NCI-H128 (cell line): ENCODE measurements at regions not wholly inside any gene's neighbourhood (a gene's known extent, or its start where the extent isn't known, plus 50 kb on each side); places are given as distances from the start of the nearest gene placed in this dataset.
A peak's percentile ranks its signal among the peaks of the same experiment; 100 is the strongest.
"Not testable (repeated sequence)": the region's sequence is repeated elsewhere in the genome, so short reads cannot be mapped to it uniquely, and the experiment has no call there.

Experiments
- DNase-seq: peaks from one replicate; lab custom pipeline; 2025; ENCODE audit not compliant: unreplicated experiment; lab: John Stamatoyannopoulos, UW

DNA sequence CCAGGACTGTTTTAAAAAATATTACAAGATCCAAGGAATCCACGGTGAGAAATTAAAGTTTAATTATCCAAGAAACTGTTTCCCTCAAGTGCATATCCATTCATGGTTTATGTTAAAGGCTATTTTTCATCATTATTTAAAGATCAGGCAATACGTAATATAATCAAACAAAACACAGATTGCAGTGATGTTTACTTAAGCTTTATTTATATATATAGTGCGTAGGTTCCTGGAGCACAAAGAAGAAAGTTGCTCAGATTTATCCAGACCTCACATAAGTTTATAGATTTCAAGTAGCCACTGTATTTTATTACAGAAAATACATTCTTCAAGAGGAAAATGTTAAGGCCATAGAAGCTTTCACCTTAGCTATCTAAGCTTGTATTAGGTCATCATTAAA is 210.0 kb upstream of the KLF14 start:
- peak; percentile 4 for DNase-seq

- DNase-seq = no peak
Observed at GRCh38 chr7:130944997-130945396, 211.0 kb upstream of the KLF14 start.

DNA sequence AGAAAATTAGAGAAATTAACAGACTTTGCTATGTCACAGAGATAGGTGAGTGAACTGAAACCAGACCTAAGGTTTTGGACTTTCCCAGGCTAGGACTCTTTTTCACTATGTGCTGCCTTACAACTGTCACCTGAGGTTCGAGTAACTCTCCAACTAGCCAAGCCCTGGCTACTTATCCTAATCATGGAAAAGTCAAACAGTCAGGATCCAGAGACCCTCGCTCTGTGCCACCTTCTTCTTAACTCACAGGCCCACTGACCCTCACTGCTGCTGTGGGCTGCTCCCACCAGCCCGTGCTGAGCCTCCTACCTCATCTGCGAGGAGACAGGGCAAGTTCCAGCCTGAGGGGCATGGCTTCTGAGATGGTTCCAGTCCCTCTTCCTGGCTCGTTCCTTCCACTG is 211.4 kb upstream of the KLF14 start:
- no peak for DNase-seq

GRCh38 chr7:130946114-130946513 is 212.1 kb upstream of the KLF14 start:
- DNase-seq = no peak

DNA sequence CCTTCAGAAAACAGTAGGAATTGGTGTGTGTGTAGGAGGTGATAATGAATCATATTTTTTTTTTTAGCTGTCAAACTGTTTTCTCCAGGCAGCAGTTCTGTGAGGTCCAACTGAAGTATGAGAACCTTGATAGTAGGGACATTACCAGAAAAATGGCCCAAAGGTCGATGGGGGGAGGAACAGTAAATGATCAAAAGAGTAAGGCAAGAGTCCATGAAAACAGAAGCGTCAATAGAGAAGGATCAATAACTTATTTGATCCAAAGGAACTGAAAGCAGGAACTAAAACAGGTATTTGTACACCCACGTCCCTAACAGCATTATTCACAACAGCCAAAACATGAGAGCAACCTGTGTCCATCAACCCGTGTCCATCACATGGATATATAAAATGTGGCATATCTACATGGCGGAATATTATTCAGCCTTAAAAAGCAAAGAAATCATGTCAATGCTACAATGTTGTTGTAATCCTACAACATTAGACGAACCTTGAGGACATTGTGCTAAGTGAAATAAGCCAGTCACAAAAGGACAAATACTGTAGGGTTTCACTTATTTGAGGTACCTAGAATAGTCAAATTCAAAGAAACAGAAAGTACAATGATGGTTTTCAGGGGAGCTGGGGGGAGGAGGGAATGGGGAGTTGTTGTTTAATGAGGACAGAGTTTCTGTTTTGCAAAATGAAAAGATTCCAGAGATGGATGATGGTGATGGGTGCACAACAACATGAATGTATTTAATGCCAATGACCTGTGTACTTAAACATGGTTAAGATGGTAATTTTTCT is 214.0 kb upstream of the KLF14 start:
- no peak for DNase-seq

- no peak for DNase-seq
Observed at GRCh38 chr7:130948822-130949221, 214.8 kb upstream of the KLF14 start.

DNA sequence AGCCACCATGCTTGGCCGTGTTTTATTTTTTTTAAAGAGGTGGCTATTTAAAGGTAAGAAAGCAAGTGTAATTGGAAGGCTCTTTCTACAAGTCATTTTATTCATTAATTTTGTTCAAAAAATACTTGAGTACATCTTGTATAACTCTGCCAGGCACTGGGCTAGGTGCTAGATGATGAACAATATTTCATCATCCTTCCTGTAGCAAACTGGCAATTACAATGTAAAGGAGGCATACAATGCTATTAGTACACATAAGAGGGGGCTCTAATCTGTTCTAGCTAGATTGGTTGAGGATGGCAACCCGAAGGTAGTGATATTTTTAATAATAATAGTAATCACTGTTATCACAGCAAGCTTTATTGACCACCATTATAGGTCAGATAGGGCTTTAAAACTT is 215.5 kb upstream of the KLF14 start:
- no peak for DNase-seq

DNA sequence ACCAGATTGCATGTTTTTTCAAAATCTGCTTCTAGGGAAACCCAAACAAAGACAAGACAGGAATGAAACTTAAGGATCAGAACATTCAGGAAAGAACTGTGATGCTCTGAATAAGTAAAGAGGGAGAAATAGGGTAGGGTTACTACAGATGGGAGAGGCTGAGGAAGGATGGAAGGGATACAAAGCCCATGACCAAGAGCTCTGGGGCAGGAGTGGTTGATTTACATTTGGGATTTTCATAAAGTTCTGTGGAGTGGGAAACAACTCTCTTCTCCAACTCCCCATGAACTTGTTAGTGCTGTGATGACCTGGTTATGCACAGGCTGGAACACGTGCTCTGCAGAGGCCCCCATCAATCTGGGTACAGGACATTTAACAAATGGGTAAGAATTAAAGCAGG is 216.0 kb upstream of the KLF14 start:
- DNase-seq = no peak

GRCh38 chr7:130950741-130951140 is 216.7 kb upstream of the KLF14 start:
- DNase-seq = no peak

- DNase-seq = no peak
Observed at GRCh38 chr7:130951303-130951975, 217.4 kb upstream of the KLF14 start.

DNA sequence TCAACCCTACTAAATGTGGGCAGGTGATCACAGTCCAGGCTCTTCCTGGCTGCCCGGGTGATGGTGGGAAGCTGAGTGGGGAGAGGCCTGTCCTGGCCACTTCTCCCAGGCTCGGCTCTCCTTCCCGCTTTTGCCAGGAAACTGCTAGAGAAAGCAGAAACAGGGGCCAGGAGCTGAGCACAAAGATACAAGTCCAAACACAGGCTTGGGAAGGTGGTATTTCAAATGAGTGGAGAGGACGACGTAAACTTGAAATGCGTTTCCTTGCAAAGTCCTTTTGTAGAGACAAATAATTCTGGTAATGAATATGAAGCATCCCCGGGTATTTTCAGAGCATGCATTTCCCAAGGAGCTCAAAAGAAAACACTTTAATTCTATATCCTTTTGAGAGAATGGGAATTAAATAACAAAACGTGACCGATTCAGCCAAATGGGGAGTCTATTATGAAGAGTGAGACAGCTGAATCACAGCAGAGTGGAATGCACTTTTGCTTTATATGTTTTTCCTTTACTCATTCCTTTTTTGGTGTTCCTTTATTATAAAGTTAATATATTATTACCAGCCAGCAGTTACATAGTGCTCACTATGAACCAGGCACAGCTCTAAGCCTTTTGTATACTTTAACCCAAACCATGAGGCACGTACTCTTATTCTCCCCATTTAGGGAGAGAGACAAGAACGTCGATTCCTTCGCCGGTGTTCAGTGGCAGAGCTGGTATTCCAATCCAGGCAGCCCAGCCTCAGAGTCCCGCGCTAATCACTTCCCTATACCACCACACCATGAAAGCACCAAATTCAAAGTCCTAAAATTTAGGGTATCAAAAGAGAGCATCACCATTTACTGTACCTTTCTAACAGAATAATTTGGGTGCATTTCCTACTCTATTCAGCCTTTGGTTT is 218.2 kb upstream of the KLF14 start:
- no peak for DNase-seq

DNA sequence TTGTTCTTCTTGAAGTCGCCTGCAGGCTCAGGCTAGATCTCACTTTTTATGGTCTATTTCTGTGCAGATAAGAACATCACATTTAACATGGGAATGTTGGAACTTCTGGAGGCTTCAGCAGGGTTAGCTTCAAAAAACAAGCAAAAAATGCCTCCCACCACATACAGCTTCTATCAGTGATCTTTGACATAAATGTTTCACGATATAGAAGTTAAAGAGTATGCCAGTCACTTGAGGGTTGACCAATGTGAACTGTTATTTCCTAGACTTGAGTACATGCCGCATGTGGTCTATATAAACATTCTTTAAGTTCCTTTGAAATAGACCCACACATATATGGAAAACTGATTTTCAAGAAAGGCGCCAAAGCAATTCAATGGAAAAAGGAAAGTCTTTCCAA is 219.2 kb upstream of the KLF14 start:
- DNase-seq = no peak

- no peak for DNase-seq
Observed at GRCh38 chr7:130954918-130955564, 221.0 kb upstream of the KLF14 start.

GRCh38 chr7:130955565-130955919 is 221.5 kb upstream of the KLF14 start:
- no peak for DNase-seq

DNA sequence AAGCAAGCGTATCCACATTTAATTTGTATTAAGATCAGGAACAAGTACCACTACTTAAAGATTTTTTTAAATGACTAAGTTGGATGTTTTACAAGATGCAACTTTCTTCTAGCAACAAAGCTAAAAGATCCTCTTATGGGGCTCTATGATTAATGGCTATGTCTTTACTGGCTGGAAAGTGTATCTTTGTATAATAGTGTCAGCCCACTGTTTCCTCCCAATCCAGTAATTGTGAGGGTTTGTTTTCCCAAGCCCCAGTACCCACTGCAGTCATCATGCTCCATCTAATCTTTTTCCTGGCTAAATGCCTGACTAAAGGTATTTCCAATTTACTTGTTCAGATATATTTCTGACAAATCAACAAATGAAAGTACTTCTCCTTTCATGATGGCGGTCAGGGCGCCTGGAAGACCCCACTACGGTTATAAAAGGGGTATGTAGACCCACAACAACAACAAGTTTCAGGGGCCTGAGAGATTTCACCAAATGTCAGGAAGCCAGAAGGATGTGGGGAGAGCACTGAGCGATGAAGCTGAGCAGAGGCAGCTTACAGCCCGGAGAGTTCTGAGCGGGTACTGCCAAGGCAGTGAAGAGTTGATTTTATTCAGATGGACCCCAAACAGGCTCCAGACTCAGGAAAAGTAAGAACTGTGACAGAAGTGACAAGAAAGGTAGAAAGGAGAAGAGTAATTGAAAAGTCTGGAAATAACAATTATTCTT is 222.6 kb upstream of the KLF14 start:
- DNase-seq = no peak

- DNase-seq = no peak
Observed at GRCh38 chr7:130957137-130957513, 223.1 kb upstream of the KLF14 start.

DNA sequence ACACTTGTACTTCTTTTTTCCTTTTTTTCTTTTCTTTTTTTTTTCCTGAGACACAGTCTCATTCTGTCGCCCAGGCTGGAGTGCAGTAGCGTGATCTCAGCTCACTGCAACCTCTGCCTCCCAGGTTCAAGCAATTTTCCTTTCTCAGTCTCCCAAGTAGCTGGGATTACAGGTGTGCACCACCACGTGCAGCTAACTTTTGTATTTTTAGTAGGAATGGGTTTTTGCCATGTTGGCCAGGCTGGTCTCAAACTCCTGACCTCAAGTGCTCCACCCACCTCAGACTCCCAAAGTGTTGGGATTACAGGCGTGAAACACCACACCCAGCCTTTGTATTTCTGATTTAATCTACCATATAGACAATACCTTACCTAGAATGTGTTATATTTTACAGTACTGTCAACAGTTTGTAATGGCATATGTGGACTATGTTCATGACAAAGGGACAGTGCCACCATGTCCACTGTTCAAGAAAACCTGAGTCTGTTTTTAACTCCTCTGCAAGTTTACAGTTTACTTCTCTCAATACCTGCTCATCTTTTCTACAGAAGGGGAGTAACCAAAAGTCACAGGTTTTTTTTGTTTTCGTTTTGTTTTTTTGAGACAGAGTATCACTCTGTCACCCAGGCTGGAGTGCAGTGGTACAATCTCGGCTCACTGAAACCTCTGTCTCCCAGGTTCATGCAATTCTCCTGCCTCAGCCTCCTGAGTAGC is 223.9 kb upstream of the KLF14 start:
- DNase-seq = not testable (repeated sequence)

- no peak for DNase-seq
Observed at GRCh38 chr7:130958846-130959245, 224.8 kb upstream of the KLF14 start.

DNA sequence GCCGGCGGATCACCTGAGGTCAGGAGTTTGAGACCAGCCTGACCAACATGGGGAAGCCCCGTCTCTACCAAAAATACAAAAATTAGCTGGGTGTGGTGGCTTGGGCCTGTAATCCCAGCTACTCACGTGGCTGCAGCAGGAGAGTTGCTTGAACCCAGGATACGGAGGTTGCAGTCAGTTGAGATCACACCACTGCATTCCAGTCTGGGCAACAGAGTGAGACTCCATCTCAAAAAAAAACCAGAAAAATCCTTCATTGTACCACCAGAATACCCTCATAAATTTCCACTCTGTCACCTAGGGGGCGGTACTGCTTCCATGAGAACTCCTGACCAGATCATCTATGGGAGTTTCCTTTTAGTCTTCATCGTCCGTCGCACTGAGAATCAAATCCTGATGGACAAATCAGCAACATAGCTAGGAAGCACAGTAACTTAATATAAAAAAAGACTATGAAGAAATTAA is 225.8 kb upstream of the KLF14 start:
- no peak for DNase-seq
